ENCODE measurements at regions not wholly inside any gene's neighbourhood (a gene's known extent, or its start where the extent isn't known, plus 50 kb on each side); places are given as distances from the start of the nearest gene placed in this dataset.

DNA sequence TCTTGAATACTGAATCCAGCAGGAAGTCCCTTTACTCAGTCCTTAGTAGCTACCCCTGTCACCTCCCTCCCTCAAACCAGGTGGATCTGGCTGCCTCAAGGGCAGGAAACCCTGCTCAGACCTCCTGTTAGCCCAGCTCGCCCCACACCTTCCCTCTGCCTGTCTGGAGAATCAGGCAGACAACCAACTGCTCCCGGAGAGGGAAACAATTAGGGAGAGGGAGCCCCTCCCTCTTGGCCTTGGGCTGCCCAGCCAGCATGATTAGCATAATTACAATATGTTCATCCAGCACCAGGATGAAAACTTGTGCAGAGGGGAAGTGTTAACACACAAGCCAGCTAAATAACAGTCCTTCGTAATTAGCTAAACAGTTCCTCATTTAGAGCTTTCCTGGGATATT lies 185.5 kb downstream of the C1D start:
- TF ChIP-seq, protein P1, sequence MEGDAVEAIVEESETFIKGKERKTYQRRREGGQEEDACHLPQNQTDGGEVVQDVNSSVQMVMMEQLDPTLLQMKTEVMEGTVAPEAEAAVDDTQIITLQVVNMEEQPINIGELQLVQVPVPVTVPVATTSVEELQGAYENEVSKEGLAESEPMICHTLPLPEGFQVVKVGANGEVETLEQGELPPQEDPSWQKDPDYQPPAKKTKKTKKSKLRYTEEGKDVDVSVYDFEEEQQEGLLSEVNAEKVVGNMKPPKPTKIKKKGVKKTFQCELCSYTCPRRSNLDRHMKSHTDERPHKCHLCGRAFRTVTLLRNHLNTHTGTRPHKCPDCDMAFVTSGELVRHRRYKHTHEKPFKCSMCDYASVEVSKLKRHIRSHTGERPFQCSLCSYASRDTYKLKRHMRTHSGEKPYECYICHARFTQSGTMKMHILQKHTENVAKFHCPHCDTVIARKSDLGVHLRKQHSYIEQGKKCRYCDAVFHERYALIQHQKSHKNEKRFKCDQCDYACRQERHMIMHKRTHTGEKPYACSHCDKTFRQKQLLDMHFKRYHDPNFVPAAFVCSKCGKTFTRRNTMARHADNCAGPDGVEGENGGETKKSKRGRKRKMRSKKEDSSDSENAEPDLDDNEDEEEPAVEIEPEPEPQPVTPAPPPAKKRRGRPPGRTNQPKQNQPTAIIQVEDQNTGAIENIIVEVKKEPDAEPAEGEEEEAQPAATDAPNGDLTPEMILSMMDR (IDR thresholded peaks at IDR 0.05): no peak
- TF ChIP-seq POLR2A (IDR thresholded peaks at IDR 0.05): no peak
